ENCODE measurements at regions not wholly inside any gene's neighbourhood (a gene's known extent, or its start where the extent isn't known, plus 50 kb on each side); places are given as distances from the start of the nearest gene placed in this dataset.
"Not testable (repeated sequence)": the region's sequence is repeated elsewhere in the genome, so short reads cannot be mapped to it uniquely, and the experiment has no call there.

DNA sequence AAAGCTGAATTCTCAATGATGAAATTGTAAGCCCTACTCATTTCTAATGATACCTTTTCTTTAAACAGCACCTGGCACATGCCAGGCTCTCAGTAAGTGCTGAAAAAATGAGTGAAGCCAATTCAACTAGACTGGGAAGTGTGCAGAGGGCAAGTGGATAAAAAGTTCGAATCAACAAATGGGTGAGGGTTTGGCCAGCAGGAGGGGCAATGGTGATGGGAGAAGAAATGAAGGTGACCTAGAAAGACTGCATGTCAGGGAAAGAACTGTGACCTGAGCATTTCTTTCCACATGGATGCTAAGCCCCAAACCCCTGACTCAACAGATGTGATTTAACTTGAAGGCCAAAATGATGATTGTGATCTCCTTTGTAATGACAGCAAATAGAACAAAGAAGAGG, 54.6 kb downstream of the DKK1 start:
- ATAC-seq (no peak), DNase-seq (peak in 2 of 4 donors; percentile 13 to 15)
- no peak for TF ChIP-seq POLR2A (IDR thresholded peaks at IDR 0.05)
- TF ChIP-seq, protein P1, sequence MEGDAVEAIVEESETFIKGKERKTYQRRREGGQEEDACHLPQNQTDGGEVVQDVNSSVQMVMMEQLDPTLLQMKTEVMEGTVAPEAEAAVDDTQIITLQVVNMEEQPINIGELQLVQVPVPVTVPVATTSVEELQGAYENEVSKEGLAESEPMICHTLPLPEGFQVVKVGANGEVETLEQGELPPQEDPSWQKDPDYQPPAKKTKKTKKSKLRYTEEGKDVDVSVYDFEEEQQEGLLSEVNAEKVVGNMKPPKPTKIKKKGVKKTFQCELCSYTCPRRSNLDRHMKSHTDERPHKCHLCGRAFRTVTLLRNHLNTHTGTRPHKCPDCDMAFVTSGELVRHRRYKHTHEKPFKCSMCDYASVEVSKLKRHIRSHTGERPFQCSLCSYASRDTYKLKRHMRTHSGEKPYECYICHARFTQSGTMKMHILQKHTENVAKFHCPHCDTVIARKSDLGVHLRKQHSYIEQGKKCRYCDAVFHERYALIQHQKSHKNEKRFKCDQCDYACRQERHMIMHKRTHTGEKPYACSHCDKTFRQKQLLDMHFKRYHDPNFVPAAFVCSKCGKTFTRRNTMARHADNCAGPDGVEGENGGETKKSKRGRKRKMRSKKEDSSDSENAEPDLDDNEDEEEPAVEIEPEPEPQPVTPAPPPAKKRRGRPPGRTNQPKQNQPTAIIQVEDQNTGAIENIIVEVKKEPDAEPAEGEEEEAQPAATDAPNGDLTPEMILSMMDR (IDR thresholded peaks at IDR 0.05), result peak in 3 of 7 experiments; percentile 11 to 19 (median 13)
- Histone ChIP-seq H3K36me3 (replicated peaks in 1 of 2; ENCODE audit: insufficient read depth in 1 of 2, low read depth in 2 of 2) (no peaks in the 10 kb centered on the region), H3K4me3 (no peak overlapping the region), H3K27ac (no peak overlapping the region), H3K4me1 (no peaks in the 10 kb centered on the region), H3K27me3 (no peaks in the 10 kb centered on the region), H3K9me3 (no peaks in the 10 kb centered on the region)
- intact Hi-C loops (cut with DNase I), result no loop called here
- WGBS, 2 donors, result 35 to 36% methylated on average over 1 of the region's 1 CpG

DNA sequence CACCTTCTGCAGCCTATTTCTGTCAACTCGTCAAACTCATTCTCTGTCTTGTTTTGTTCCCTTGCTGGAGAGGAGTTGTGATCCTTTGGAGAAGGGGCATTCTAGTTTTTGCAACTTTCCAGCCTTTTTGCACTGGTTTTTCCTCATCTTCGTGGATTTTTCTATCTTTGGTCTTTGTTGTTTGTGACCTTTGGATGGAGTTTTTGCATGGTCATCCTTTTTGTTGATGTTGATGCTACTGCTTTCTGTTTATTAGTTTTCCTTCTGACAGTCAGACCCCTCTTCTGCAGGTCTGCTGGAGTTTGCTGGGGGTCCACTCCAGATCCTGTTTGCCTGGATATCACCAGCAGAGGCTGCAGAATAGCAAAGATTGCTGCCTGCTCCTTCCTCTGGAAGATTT, 60.1 kb downstream of the DKK1 start:
- H3K4me3 ChIP-seq; H3K36me3 ChIP-seq (replicated peaks in 1 of 2; ENCODE audit: insufficient read depth in 1 of 2, low read depth in 2 of 2); H3K27ac ChIP-seq; intact Hi-C loops (cut with DNase I); ATAC-seq; H3K27me3 ChIP-seq; H3K9me3 ChIP-seq; DNase-seq: not testable (repeated sequence)
- 84 to 85% methylated on average over 2 of the region's 2 CpGs for WGBS, 2 donors
- H3K4me1 ChIP-seq, result peaks cover 33% of the 10 kb centered on the region

DNA sequence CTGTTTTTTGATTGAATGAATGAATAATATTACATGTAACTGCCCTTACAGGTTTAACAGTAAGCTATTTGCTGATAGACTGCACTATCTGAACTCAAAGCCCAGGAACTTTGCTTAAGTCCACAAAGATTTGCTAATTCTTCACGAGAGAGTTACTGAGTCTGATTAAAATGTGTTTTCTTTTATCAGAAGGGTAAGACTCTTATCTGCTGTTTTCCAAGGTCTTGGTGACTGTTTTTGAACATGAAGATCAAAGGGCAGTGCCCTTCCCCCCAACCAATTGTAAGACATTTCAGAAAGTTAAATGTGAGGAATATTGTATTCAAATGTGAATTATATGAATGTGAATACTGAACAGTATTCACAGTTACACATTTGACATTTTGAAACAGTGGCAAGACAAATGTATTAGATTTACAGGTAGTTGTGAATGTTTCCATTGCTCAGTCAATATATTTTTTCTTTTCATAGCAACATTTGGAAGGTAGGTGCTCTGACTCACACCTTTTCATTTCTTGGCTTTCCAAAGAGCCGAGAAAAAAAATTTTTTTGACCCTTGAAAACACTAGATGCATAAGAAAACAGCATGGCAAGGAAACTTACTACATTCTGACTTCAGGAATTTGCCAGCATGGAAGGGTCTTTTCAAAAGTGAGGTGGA, 62.7 kb downstream of the DKK1 start:
- Histone ChIP-seq H3K9me3 (no peaks in the 10 kb centered on the region), H3K4me3 (no peak overlapping the region), H3K27ac (peak overlapping the region in 2 of 4 donors; percentile 53 to 63), H3K4me1 (peaks cover 33% of the 10 kb centered on the region), H3K36me3 (replicated peaks in 1 of 2; ENCODE audit: insufficient read depth in 1 of 2, low read depth in 2 of 2) (no peaks in the 10 kb centered on the region), H3K27me3 (no peaks in the 10 kb centered on the region)
- 17 to 21% methylated on average over 2 of the region's 2 CpGs for WGBS, 2 donors
- TF ChIP-seq, protein P1 (IDR thresholded peaks at IDR 0.05), result no peak
- no peak for TF ChIP-seq POLR2A (IDR thresholded peaks at IDR 0.05)
- ATAC-seq (peak; percentile 82), DNase-seq (peak in 2 of 4 donors; percentile 13 to 18)
- intact Hi-C loops (cut with DNase I), result no loop called here

DNA sequence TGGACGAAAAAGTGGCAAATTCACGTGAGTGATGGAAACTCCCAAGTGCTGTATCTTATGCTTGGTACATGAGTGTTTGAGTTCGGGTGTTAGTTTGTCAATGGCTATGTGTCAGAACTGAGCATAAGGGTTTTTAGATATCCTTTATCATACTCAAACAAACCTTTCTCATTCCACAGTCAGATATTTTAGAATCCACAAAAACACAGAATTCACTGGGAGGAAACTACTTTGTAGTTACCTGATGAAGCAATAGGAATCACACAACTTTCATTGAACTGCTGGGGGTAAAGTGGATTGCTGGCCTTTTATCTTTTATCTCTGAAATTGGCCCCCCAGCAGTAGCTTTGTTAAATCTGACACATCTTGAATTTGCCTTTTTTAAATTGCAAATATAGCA, 64.0 kb downstream of the DKK1 start:
- H3K4me1 ChIP-seq, result peaks cover 33% of the 10 kb centered on the region
- no peaks in the 10 kb centered on the region for H3K27me3 ChIP-seq
- 23 to 31% methylated on average over 3 of the region's 3 CpGs for WGBS, 2 donors
- no peak overlapping the region for H3K4me3 ChIP-seq
- H3K9me3 ChIP-seq, result no peaks in the 10 kb centered on the region
- DNase-seq, result no peak
- intact Hi-C loops (cut with DNase I), result no loop called here
- TF ChIP-seq, protein P1 (IDR thresholded peaks at IDR 0.05), result no peak
- TF ChIP-seq POLR2A (IDR thresholded peaks at IDR 0.05), result no peak
- H3K36me3 ChIP-seq (replicated peaks in 1 of 2; ENCODE audit: insufficient read depth in 1 of 2, low read depth in 2 of 2), result no peaks in the 10 kb centered on the region
- no peak overlapping the region for H3K27ac ChIP-seq
- ATAC-seq, result peak; percentile 55

GRCh38 chr10:52379287-52379686, 65.2 kb downstream of the DKK1 start:
- Histone ChIP-seq H3K4me1 (peaks cover 33% of the 10 kb centered on the region), H3K27me3 (no peaks in the 10 kb centered on the region), H3K27ac (no peak overlapping the region), H3K36me3 (replicated peaks in 1 of 2; ENCODE audit: insufficient read depth in 1 of 2, low read depth in 2 of 2) (no peaks in the 10 kb centered on the region), H3K9me3 (no peaks in the 10 kb centered on the region), H3K4me3 (no peak overlapping the region)
- ATAC-seq (no peak), DNase-seq (no peak)
- WGBS, 2 donors, result 51 to 59% methylated on average over 3 of the region's 3 CpGs
- TF ChIP-seq POLR2A (IDR thresholded peaks at IDR 0.05), result no peak
- TF ChIP-seq, protein P1 (IDR thresholded peaks at IDR 0.05), result no peak
- intact Hi-C loops (cut with DNase I), result no loop called here
